RWPE2 (cell line): ENCODE measurements at regions not wholly inside any gene's neighbourhood (a gene's known extent, or its start where the extent isn't known, plus 50 kb on each side); places are given as distances from the start of the nearest gene placed in this dataset.

Experiments used
- ATAC-seq: fragments of 200-7000 bp; cut with Tn5 transposase; 3 replicates; pipeline ENCODE4 v1.9.1; 2021; ENCODE audit warnings: low read depth
- DNase-seq: peaks from one replicate; pipeline ENCODE4 v3.0.0-alpha.2; 2020; ENCODE audit warnings: low spot score
- H3K27ac ChIP-seq: fragments of 450-650 bp; 2 replicates; pipeline ENCODE4 v1.5.1; 2017; ENCODE audit warnings: mild to moderate bottlenecking; ENCODE audit not compliant: poor library complexity, severe bottlenecking
- H3K27me3 ChIP-seq: fragments of 250-450 bp; sonication (Bioruptor Pico); 2 replicates; pipeline ENCODE4 v1.5.1; 2021; ENCODE audit warnings: mild to moderate bottlenecking, moderate library complexity; ENCODE audit not compliant: insufficient read depth, poor library complexity, severe bottlenecking
- H3K36me3 ChIP-seq: fragments of 250-450 bp; sonication (Bioruptor Pico); 2 replicates; pipeline ENCODE4 v1.5.1; 2020; ENCODE audit warnings: low read depth, mild to moderate bottlenecking, moderate library complexity
- H3K4me1 ChIP-seq: fragments of 250-450 bp; sonication (Bioruptor Pico); 2 replicates; pipeline ENCODE4 v1.5.1; 2021; ENCODE audit warnings: mild to moderate bottlenecking, moderate library complexity; ENCODE audit not compliant: insufficient read depth, poor library complexity, severe bottlenecking
- H3K4me3 ChIP-seq: fragments of 250-450 bp; sonication (Bioruptor Pico); 2 replicates; pipeline ENCODE4 v1.5.1; 2021; ENCODE audit warnings: mild to moderate bottlenecking, moderate library complexity; ENCODE audit not compliant: severe bottlenecking
- H3K9me3 ChIP-seq: fragments of 250-450 bp; sonication (Bioruptor Pico); 2 replicates; pipeline ENCODE4 v1.5.1; 2021; ENCODE audit warnings: mild to moderate bottlenecking, moderate library complexity; ENCODE audit not compliant: severe bottlenecking
- TF ChIP-seq, protein P1 (sequence below): fragments of 450-650 bp; IDR thresholded peaks from one replicate; pipeline ENCODE4 v1.5.1; 2017; ENCODE audit warnings: mild to moderate bottlenecking, moderate library complexity; ENCODE audit not compliant: poor library complexity, severe bottlenecking

DNA sequence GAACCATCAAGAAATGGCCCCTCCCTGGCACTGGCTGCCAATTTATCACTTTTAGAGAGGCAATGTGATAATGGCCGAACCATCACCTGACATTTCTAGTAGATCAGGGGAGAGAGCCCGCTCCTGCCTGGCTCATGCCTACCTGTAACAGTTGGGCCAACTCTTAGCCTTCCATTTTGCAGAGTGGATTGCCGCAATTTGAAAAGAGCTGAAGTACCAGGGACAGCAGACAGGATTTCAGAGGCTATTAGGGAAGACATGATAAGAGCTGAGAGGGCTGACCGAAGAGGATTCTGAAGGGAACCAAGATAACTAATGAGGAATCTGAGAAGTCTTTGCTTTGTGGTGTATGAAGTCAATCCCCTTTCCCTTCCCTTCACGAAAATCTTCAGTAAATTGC is 121.2 kb upstream of the ANKRD28 start:
- no peak for ATAC-seq
- no peak for DNase-seq
- Histone ChIP-seq H3K27me3 (no peaks in the 10 kb centered on the region), H3K4me1 (no peaks in the 10 kb centered on the region), H3K27ac (no peak overlapping the region), H3K36me3 (no peaks in the 10 kb centered on the region), H3K9me3 (peaks cover 3% of the 10 kb centered on the region), H3K4me3 (no peak overlapping the region)
- TF ChIP-seq, protein P1, sequence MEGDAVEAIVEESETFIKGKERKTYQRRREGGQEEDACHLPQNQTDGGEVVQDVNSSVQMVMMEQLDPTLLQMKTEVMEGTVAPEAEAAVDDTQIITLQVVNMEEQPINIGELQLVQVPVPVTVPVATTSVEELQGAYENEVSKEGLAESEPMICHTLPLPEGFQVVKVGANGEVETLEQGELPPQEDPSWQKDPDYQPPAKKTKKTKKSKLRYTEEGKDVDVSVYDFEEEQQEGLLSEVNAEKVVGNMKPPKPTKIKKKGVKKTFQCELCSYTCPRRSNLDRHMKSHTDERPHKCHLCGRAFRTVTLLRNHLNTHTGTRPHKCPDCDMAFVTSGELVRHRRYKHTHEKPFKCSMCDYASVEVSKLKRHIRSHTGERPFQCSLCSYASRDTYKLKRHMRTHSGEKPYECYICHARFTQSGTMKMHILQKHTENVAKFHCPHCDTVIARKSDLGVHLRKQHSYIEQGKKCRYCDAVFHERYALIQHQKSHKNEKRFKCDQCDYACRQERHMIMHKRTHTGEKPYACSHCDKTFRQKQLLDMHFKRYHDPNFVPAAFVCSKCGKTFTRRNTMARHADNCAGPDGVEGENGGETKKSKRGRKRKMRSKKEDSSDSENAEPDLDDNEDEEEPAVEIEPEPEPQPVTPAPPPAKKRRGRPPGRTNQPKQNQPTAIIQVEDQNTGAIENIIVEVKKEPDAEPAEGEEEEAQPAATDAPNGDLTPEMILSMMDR: no peak

DNA sequence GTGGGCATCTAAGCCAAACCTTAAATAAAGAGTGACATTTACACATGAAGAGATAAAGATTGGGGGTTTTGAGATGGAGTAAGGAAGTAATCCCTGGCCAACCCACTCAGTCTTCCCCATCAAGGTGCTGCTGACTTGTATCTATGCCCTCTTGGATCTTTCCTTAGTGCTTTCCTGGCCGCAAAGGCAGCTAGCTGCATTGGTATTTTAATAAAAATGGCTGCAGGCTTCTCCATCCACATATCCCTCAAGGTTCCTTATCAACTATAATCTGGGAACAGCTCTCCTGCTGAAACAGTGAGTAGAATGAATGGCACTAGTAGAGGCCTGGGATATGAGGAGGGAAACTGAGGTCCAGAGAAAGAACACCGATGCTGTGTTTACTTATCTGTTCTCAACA is 122.2 kb upstream of the ANKRD28 start:
- no peak overlapping the region for H3K4me3 ChIP-seq
- H3K36me3 ChIP-seq: no peaks in the 10 kb centered on the region
- ATAC-seq (no peak), DNase-seq (no peak)
- H3K27me3 ChIP-seq: no peaks in the 10 kb centered on the region
- TF ChIP-seq, protein P1: no peak
- no peak overlapping the region for H3K27ac ChIP-seq
- H3K9me3 ChIP-seq: peaks cover 3% of the 10 kb centered on the region
- no peaks in the 10 kb centered on the region for H3K4me1 ChIP-seq

DNA sequence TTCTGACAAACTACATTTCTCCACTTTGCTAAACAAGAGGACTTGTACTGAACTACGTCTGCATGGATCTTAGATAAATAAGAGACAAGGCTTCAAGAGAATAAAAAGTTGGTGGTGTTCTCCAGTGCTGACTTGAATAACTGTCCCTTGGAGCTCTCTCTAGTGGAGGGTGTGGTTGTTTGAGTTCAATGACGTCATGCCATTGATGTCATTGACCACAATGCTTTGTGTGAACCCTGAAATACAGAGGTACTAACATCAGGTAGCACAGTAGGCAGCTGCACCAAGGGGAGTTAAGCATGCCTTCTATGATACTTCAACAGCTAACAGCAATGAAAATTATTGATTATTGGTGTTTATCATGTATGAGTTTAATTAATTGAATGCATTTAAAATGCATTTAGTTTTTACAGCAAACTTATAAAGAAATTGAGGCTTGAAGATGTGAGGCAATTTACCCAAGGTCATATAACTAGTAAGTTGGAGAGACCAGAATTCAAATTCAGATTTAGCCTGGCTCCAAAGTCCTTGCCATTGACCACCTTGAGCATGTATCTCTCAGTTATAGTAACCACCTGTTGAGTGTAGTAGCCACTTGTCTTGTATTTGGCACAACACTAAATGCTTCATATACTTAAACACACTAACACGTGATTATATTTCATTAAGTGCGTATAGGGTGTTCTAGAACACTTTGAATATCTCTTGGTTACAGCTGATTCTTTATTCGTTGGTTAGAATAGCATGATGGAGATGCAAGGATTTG is 126.0 kb upstream of the ANKRD28 start:
- Histone ChIP-seq H3K36me3 (no peaks in the 10 kb centered on the region), H3K27me3 (peaks cover 2% of the 10 kb centered on the region), H3K27ac (no peak overlapping the region), H3K4me1 (no peaks in the 10 kb centered on the region), H3K4me3 (no peak overlapping the region), H3K9me3 (peaks cover 3% of the 10 kb centered on the region)
- ATAC-seq: no peak
- no peak for DNase-seq
- TF ChIP-seq, protein P1: no peak

DNA sequence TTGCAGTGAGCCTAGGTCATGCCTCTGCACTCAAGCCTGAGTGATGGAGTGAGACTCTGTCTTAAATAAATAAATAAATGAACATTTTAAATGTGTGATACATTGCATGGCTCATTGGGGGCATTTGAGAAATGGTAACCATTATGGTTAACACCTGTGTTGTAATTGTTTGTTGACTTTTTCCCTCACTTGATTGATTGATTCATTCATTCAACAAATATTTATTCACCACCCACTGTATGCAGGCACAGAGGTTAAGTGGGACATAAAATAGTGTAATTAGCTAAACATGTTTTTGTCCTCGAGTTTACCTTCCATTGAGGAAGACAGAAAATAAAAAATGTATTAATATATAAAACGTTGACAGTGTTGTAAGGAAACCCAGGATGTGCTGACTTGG is 127.1 kb upstream of the ANKRD28 start:
- peaks cover 3% of the 10 kb centered on the region for H3K9me3 ChIP-seq
- no peaks in the 10 kb centered on the region for H3K4me1 ChIP-seq
- H3K27me3 ChIP-seq: peaks cover 2% of the 10 kb centered on the region
- ATAC-seq (no peak), DNase-seq (no peak)
- TF ChIP-seq, protein P1: no peak
- no peak overlapping the region for H3K4me3 ChIP-seq
- no peak overlapping the region for H3K27ac ChIP-seq
- H3K36me3 ChIP-seq: no peaks in the 10 kb centered on the region

DNA sequence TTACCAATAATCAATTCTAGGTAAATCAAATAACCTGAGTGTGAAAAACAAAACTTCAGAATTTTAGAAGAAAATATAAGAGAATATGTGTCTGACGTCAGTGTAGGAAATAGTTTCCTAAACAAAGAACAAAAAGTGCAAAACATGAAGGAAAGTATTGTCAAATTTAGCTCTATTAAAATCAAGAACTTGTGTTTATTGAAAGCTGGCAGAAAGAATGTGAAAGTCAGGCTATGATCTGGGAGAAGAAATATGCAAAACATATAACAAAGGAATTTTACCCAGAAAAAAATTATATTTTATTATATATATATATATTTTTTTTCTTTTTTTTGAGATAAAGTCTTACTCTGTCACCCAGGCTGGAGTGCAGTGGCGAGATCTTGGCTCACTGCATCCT is 129.1 kb upstream of the ANKRD28 start:
- H3K27me3 ChIP-seq: peaks cover 2% of the 10 kb centered on the region
- H3K27ac ChIP-seq: no peak overlapping the region
- TF ChIP-seq, protein P1: no peak
- no peaks in the 10 kb centered on the region for H3K36me3 ChIP-seq
- ATAC-seq (no peak), DNase-seq (no peak)
- H3K4me3 ChIP-seq: no peak overlapping the region
- no peaks in the 10 kb centered on the region for H3K9me3 ChIP-seq
- no peaks in the 10 kb centered on the region for H3K4me1 ChIP-seq
